Lung (tissue), 11 donors: ENCODE measurements at regions not wholly inside any gene's neighbourhood (a gene's known extent, or its start where the extent isn't known, plus 50 kb on each side); places are given as distances from the start of the nearest gene placed in this dataset.
"Not testable (repeated sequence)": the region's sequence is repeated elsewhere in the genome, so short reads cannot be mapped to it uniquely, and the experiment has no call there.

Experiments used
- ATAC-seq: fragments of 200-7000 bp; cut with Tn5 transposase; one replicate; pipeline ENCODE4 v1.9.1; 2020; ENCODE audit warnings: moderate number of reproducible peaks; ENCODE audit not compliant: insufficient read depth, low FRiP score
- DNase-seq, 3 donors: peaks; one replicate each; pipeline ENCODE4 v3.0.0-alpha.2; 2013 to 2017
- H3K27ac ChIP-seq, 2 donors: one replicate each; pipeline ENCODE4 v1.5.1; 2013; ENCODE audit warnings: mild to moderate bottlenecking in 2 of 2, moderate library complexity in 2 of 2, control low read depth in 1 of 2, inconsistent platforms in 1 of 2, low read depth in 1 of 2, low read length in 1 of 2
- H3K27me3 ChIP-seq, 3 donors: one replicate each; pipeline ENCODE4 v1.5.1; 2013; ENCODE audit warnings: low read length in 2 of 3; ENCODE audit not compliant: control insufficient read depth in 3 of 3, insufficient read depth in 3 of 3
- H3K36me3 ChIP-seq, 4 donors: one replicate each; pipeline ENCODE4 v1.5.1; 2013; ENCODE audit warnings: low read length in 4 of 4, mild to moderate bottlenecking in 1 of 4, moderate library complexity in 1 of 4; ENCODE audit not compliant: control insufficient read depth in 4 of 4, insufficient read depth in 4 of 4
- H3K4me1 ChIP-seq, 5 donors: one replicate each; pipeline ENCODE4 v1.5.1; 2013; ENCODE audit warnings: low read length in 5 of 5, mild to moderate bottlenecking in 2 of 5, moderate library complexity in 1 of 5; ENCODE audit not compliant: control insufficient read depth in 5 of 5, insufficient read depth in 5 of 5
- H3K4me3 ChIP-seq: one replicate; pipeline ENCODE4 v1.5.1; 2013; ENCODE audit warnings: mild to moderate bottlenecking, control low read depth, moderate library complexity
- H3K9ac ChIP-seq, 2 donors: one replicate each; pipeline ENCODE4 v1.5.1; 2013; ENCODE audit warnings: low read length in 2 of 2, control low read depth in 1 of 2; ENCODE audit not compliant: insufficient read depth in 1 of 2
- H3K9me3 ChIP-seq, 4 donors: one replicate each; pipeline ENCODE4 v1.5.1; 2013; ENCODE audit warnings: low read length in 3 of 4, mild to moderate bottlenecking in 1 of 4, moderate library complexity in 1 of 4; ENCODE audit not compliant: control insufficient read depth in 4 of 4, insufficient read depth in 3 of 4
- CTCF ChIP-seq: IDR thresholded peaks from 2 replicates; pipeline ENCODE4 v1.5.1; 2012; ENCODE audit warnings: mild to moderate bottlenecking; ENCODE audit errors: control extremely low read depth, extremely low read depth
- WGBS, 2 donors: extraction: QIAGEN DNeasy Blood & Tissue Kit; methylation state at CpG; one replicate each; pipeline ENCODE4 v1.1.7; 2013; 5-methylcytosine and 5-hydroxymethylcytosine counted together
- donor health status: control.
- donor health status: control.
- donor health status: Bipolar disorder and iron deficiency.
- donor health status: healthy.
- donor health status: DM: yes; HTN: yes; CAD: no.

- Histone ChIP-seq H3K9me3 (no peaks in the 10 kb centered on the region), H3K4me1 (peaks cover 2 to 20% (median 5%) of the 10 kb centered on the region in 5 donors), H3K4me3 (no peak overlapping the region), H3K36me3 (no peaks in the 10 kb centered on the region), H3K9ac (no peak overlapping the region), H3K27me3 (no peaks in the 10 kb centered on the region), H3K27ac (no peak overlapping the region)
- TF ChIP-seq CTCF = no peak
- 58 to 77% methylated on average over 3 of the region's 3 CpGs for WGBS, 2 donors
- DNase-seq (no peak), ATAC-seq (no peak)
These were observed 121.7 kb downstream of the UTRN start for GRCh38 chr6:144406796-144407195.

- H3K4me1 ChIP-seq = peaks cover 2 to 20% (median 5%) of the 10 kb centered on the region in 5 donors
- H3K36me3 ChIP-seq = no peaks in the 10 kb centered on the region
- H3K27me3 ChIP-seq = no peaks in the 10 kb centered on the region
- H3K4me3 ChIP-seq = no peak overlapping the region
- TF ChIP-seq CTCF = no peak
- DNase-seq (peak in 1 of 3 donors; percentile 44), ATAC-seq (no peak)
- no peak overlapping the region for H3K9ac ChIP-seq
- H3K9me3 ChIP-seq = no peaks in the 10 kb centered on the region
- H3K27ac ChIP-seq = no peak overlapping the region
- WGBS, 2 donors = 80 to 93% methylated on average over 6 of the region's 6 CpGs
These were observed 123.0 kb downstream of the UTRN start for GRCh38 chr6:144408161-144408560.

GRCh38 chr6:144410059-144410458, 124.9 kb downstream of the UTRN start:
- Histone ChIP-seq H3K9me3 (no peaks in the 10 kb centered on the region), H3K27ac (no peak overlapping the region), H3K27me3 (no peaks in the 10 kb centered on the region), H3K4me3 (no peak overlapping the region), H3K4me1 (peaks cover under 1 to 24% (median 3%) of the 10 kb centered on the region in 5 donors), H3K36me3 (no peaks in the 10 kb centered on the region), H3K9ac (no peak overlapping the region)
- ATAC-seq = no peak
- no peak for DNase-seq
- no peak for TF ChIP-seq CTCF

GRCh38 chr6:144410574-144410973, 125.4 kb downstream of the UTRN start:
- not testable (repeated sequence) for DNase-seq, H3K27me3 ChIP-seq, H3K27ac ChIP-seq, H3K9ac ChIP-seq, H3K9me3 ChIP-seq, H3K36me3 ChIP-seq, ATAC-seq, H3K4me3 ChIP-seq
- WGBS, 2 donors = 98% methylated on average over 2 of the region's 2 CpGs
- H3K4me1 ChIP-seq = peaks cover 0 to 20% (median 2%) of the 10 kb centered on the region in 5 donors
